ENCODE measurements at regions not wholly inside any gene's neighbourhood (a gene's known extent, or its start where the extent isn't known, plus 50 kb on each side); places are given as distances from the start of the nearest gene placed in this dataset.
"Not testable (repeated sequence)": the region's sequence is repeated elsewhere in the genome, so short reads cannot be mapped to it uniquely, and the experiment has no call there.

- H3K4me2 ChIP-seq, result peak overlapping the region in 5 of 11 experiments; percentile 3 to 36 (median 16); a peak in 4 of 22 replicates
- not testable (repeated sequence) for H3K4me3 ChIP-seq, H3K27me3 ChIP-seq, H3K36me3 ChIP-seq, H3K9ac ChIP-seq, H4K20me1 ChIP-seq, H3K27ac ChIP-seq
- peaks cover 0 to 14% (median 0%) of the 10 kb centered on the region in 10 experiments; a peak in 6 of 20 replicates for H3K4me1 ChIP-seq
- peaks cover 31 to 39% (median 36%) of the 10 kb centered on the region in 11 experiments for H3K9me3 ChIP-seq (replicated peaks in 1 of 11)
Measured at GRCh38 chr2:131832209-131832780, 304.6 kb downstream of the CCDC74A start.

GRCh38 chr2:131832917-131833316 is 305.2 kb downstream of the CCDC74A start:
- not testable (repeated sequence) for H3K36me3 ChIP-seq, H3K4me3 ChIP-seq, H4K20me1 ChIP-seq, H3K9ac ChIP-seq, H3K27me3 ChIP-seq, H3K27ac ChIP-seq
- H3K9me3 ChIP-seq (replicated peaks in 1 of 11), result peaks cover 25 to 33% (median 30%) of the 10 kb centered on the region in 11 experiments
- peaks cover 0 to 14% (median 0%) of the 10 kb centered on the region in 10 experiments; a peak in 6 of 20 replicates for H3K4me1 ChIP-seq
- H3K4me2 ChIP-seq, result 0 out of 22 replicates have a peak overlapping the region, but pooled peaks of 2 of the 11 experiments have one; percentile 15 to 34

- not testable (repeated sequence) for H3K4me3 ChIP-seq, H3K27ac ChIP-seq, H3K4me2 ChIP-seq, H3K36me3 ChIP-seq, H4K20me1 ChIP-seq, H3K9ac ChIP-seq, H3K27me3 ChIP-seq
- H3K4me1 ChIP-seq, result peaks cover 0 to 14% (median 0%) of the 10 kb centered on the region in 10 experiments; a peak in 6 of 20 replicates
- peaks cover 19 to 26% (median 23%) of the 10 kb centered on the region in 11 experiments for H3K9me3 ChIP-seq (replicated peaks in 1 of 11)
Measured at GRCh38 chr2:131833367-131834202, 305.9 kb downstream of the CCDC74A start.

GRCh38 chr2:131834203-131835020 is 306.7 kb downstream of the CCDC74A start:
- not testable (repeated sequence) for H3K27ac ChIP-seq, H4K20me1 ChIP-seq, H3K4me2 ChIP-seq, H3K9ac ChIP-seq, H3K4me3 ChIP-seq, H3K36me3 ChIP-seq, H3K27me3 ChIP-seq
- Histone ChIP-seq H3K4me1 (peaks cover 0 to 14% (median 0%) of the 10 kb centered on the region in 10 experiments; a peak in 6 of 20 replicates), H3K9me3 (replicated peaks in 1 of 11) (peaks cover 10 to 18% (median 15%) of the 10 kb centered on the region in 11 experiments)

- H3K36me3 ChIP-seq, H3K27me3 ChIP-seq, H3K4me3 ChIP-seq, H3K4me2 ChIP-seq, H3K9ac ChIP-seq, H3K27ac ChIP-seq, H4K20me1 ChIP-seq: not testable (repeated sequence)
- Histone ChIP-seq H3K4me1 (peaks cover 0 to 14% (median 0%) of the 10 kb centered on the region in 10 experiments; a peak in 6 of 20 replicates), H3K9me3 (replicated peaks in 1 of 11) (peaks cover 4 to 12% (median 9%) of the 10 kb centered on the region in 11 experiments)
Measured at GRCh38 chr2:131835022-131835421, 307.3 kb downstream of the CCDC74A start.

- H3K27ac ChIP-seq, result no peak overlapping the region
- TF ChIP-seq Cebpa-rat (IDR thresholded peaks at IDR 0.05), result no peak
Measured at GRCh38 chr2:131835621-131836091, 308.0 kb downstream of the CCDC74A start.

GRCh38 chr2:131836116-131836515 is 308.4 kb downstream of the CCDC74A start:
- not testable (repeated sequence) for H3K4me2 ChIP-seq; H3K9ac ChIP-seq; H3K4me3 ChIP-seq; H3K9me3 ChIP-seq (replicated peaks in 1 of 11); H3K27ac ChIP-seq; H3K36me3 ChIP-seq; H3K27me3 ChIP-seq; H4K20me1 ChIP-seq
- peaks cover 0 to 14% (median 0%) of the 10 kb centered on the region in 10 experiments; a peak in 6 of 20 replicates for H3K4me1 ChIP-seq

More at GRCh38 chr2:131835621-131836091, 308.0 kb downstream of the CCDC74A start:
- Histone ChIP-seq H3K36me3 (no peaks in the 10 kb centered on the region), H3K4me2 (no peak overlapping the region), H3K27me3 (no peaks in the 10 kb centered on the region), H3K4me3 (no peak overlapping the region), H4K20me1 (no peaks in the 10 kb centered on the region), H3K9me3 (replicated peaks in 1 of 11) (peaks cover 0 to 5% (median 3%) of the 10 kb centered on the region in 11 experiments; a peak in 12 of 22 replicates), H3K4me1 (peaks cover 0 to 14% (median 0%) of the 10 kb centered on the region in 10 experiments; a peak in 6 of 20 replicates), H3K9ac (no peak overlapping the region)

- not testable (repeated sequence) for H3K9me3 ChIP-seq (replicated peaks in 1 of 11); H3K9ac ChIP-seq; H3K36me3 ChIP-seq
Measured at GRCh38 chr2:131844044-131844443, 316.4 kb downstream of the CCDC74A start.

GRCh38 chr2:131856202-131856601 is 305.6 kb downstream of the ANKRD30BL start:
- H3K36me3 ChIP-seq; H4K20me1 ChIP-seq; H3K4me3 ChIP-seq; H3K27me3 ChIP-seq; H3K4me1 ChIP-seq; H3K27ac ChIP-seq; H3K4me2 ChIP-seq; H3K9me3 ChIP-seq (replicated peaks in 1 of 11); H3K9ac ChIP-seq: not testable (repeated sequence)

More at GRCh38 chr2:131844044-131844443, 316.4 kb downstream of the CCDC74A start:
- H3K4me3 ChIP-seq, H3K4me2 ChIP-seq, H3K27ac ChIP-seq, H4K20me1 ChIP-seq, H3K4me1 ChIP-seq, H3K27me3 ChIP-seq: not testable (repeated sequence)

- not testable (repeated sequence) for H3K4me3 ChIP-seq; H3K36me3 ChIP-seq; H3K27me3 ChIP-seq; H3K27ac ChIP-seq; H3K9ac ChIP-seq; H3K9me3 ChIP-seq (replicated peaks in 1 of 11); H4K20me1 ChIP-seq; H3K4me2 ChIP-seq; H3K4me1 ChIP-seq
Measured at GRCh38 chr2:131858197-131858596, 303.6 kb downstream of the ANKRD30BL start.

Data from BLaER1 treated with 17β-estradiol and CSF1 and Interleukin-3, amounts not matched to agents 10 nM and 100 nM (cell line).